Nephron progenitor cell (in vitro differentiated cells): ENCODE measurements at regions not wholly inside any gene's neighbourhood (a gene's known extent, or its start where the extent isn't known, plus 50 kb on each side); places are given as distances from the start of the nearest gene placed in this dataset.

ENCODE experiments used
- DNase-seq: peaks from one replicate; pipeline ENCODE4 v3.0.0; 2021
- H3K27ac Mint-ChIP-seq: 2 replicates; pipeline ENCODE4 v1.8.0; 2021; ENCODE audit warnings: mild to moderate bottlenecking, moderate library complexity, mixed read lengths
- H3K27me3 Mint-ChIP-seq: 2 replicates; pipeline ENCODE4 v1.8.0; 2021; ENCODE audit warnings: mild to moderate bottlenecking, low read depth, mixed read lengths; ENCODE audit not compliant: poor library complexity
- H3K36me3 Mint-ChIP-seq: 2 replicates; pipeline ENCODE4 v1.8.0; 2021; ENCODE audit warnings: low read depth, mixed read lengths
- H3K4me1 Mint-ChIP-seq: 2 replicates; pipeline ENCODE4 v1.8.0; 2021; ENCODE audit warnings: mixed read lengths
- H3K4me3 Mint-ChIP-seq: 2 replicates; pipeline ENCODE4 v1.8.0; 2021; ENCODE audit warnings: mild to moderate bottlenecking, moderate library complexity, mixed read lengths
- H3K9me3 Mint-ChIP-seq: 2 replicates; pipeline ENCODE4 v1.8.0; 2021; ENCODE audit warnings: mild to moderate bottlenecking, moderate library complexity, mixed read lengths
- TF ChIP-seq, protein P1 (sequence below): fragments of 200-600 bp; sonication (generic); IDR thresholded peaks from 2 replicates; pipeline ENCODE4 v1.5.0; 2021; ENCODE audit warnings: antibody characterized with exemption

DNA sequence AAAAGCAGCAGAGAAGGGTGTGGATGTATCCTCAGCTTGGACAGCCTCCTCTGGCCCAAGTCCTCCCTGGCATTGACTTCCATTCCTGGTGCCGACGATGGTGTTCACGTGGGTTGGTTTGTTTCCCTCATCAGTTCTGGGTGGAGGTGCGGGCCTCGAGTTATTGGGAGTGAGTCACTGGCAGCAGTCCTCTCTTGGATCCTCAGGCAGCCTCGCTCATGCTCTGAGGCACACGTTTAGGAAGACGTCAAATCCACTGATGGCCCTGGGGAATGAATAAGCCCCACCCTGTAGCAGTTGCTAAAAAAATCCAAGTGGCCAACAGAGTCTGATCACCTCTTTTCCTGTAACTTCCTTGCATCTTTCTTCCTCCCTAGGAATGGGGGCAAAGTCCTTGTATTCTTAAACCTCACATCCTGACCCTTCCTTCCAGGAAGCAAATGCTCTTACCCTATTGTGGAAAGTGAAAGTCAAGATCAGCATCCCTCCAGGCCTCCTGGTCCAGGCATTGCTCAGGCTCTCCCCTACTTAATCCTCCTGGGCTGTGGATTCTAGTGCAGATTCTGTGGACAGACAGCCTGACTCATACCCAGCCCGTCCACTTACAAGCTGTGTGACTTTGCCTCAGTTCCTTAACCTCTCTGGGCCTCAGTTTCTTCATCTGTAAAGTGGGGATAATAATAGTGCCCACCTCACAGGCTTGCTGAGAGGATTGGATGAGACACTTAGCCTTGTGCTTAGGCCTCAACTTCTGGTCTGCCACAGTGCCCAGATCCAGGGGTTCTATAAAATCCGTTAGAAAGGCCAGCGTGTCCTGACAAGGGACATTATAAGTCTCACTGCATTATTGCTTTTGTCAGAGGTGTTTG is 111.1 kb downstream of the TLR5 start:
- Mint-ChIP-seq H3K9me3 (peaks cover 3% of the 10 kb centered on the region), H3K27me3 (peaks cover 21% of the 10 kb centered on the region), H3K27ac (no peak overlapping the region), H3K4me1 (peaks cover 68% of the 10 kb centered on the region), H3K36me3 (no peaks in the 10 kb centered on the region), H3K4me3 (no peak overlapping the region)
- TF ChIP-seq, protein P1, sequence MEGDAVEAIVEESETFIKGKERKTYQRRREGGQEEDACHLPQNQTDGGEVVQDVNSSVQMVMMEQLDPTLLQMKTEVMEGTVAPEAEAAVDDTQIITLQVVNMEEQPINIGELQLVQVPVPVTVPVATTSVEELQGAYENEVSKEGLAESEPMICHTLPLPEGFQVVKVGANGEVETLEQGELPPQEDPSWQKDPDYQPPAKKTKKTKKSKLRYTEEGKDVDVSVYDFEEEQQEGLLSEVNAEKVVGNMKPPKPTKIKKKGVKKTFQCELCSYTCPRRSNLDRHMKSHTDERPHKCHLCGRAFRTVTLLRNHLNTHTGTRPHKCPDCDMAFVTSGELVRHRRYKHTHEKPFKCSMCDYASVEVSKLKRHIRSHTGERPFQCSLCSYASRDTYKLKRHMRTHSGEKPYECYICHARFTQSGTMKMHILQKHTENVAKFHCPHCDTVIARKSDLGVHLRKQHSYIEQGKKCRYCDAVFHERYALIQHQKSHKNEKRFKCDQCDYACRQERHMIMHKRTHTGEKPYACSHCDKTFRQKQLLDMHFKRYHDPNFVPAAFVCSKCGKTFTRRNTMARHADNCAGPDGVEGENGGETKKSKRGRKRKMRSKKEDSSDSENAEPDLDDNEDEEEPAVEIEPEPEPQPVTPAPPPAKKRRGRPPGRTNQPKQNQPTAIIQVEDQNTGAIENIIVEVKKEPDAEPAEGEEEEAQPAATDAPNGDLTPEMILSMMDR: no peak
- no peak for DNase-seq

DNA sequence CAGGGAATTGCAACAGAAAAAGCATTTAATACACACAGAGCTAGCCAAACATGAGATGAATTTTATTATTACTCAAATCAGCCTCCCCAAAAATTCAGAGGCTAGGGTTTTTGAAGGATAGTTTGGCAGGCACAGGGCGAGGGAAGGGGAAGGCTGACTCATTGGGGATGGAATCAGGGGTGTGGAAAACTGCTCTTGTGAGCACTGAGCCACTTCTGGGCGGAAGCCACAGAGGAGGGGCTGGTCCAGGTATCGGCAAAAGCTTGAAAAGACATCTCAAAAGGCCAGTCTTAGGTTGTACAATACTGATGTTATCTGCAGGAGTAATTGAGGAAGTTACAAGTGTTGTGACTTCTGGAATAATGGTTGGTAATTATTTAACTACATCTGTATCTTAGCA is 109.4 kb downstream of the TLR5 start:
- TF ChIP-seq, protein P1: no peak
- no peak for DNase-seq
- peaks cover 21% of the 10 kb centered on the region for H3K27me3 Mint-ChIP-seq
- H3K4me1 Mint-ChIP-seq: peaks cover 64% of the 10 kb centered on the region
- H3K36me3 Mint-ChIP-seq: no peaks in the 10 kb centered on the region
- H3K27ac Mint-ChIP-seq: no peak overlapping the region
- H3K9me3 Mint-ChIP-seq: peaks cover 3% of the 10 kb centered on the region
- no peak overlapping the region for H3K4me3 Mint-ChIP-seq

DNA sequence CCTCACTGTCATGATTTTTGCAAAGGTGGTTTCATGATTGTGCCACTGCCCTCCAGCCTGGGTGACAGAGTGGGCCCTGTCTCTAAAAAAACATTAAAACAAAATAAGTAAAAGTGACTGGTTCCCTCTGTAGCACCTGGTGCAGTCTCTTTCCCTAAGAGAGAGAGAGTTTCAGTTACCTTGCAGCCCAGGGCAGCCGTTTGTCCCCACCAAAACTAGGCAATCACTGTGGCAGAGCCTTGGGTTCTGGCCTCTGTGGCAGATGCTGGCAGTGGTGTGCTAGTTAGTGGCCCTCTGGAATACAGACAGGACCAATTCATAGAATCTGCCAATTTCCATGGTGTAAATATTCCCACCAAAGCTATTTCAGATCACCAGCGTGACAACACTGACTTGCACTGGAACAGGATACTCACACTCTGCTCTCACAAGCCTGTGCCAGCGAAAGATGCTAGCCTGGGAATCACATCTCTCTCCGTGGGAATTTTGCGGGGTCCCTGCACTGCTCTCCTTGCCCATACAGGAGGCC is 108.7 kb downstream of the TLR5 start:
- no peak overlapping the region for H3K27ac Mint-ChIP-seq
- H3K4me3 Mint-ChIP-seq: no peak overlapping the region
- peaks cover 57% of the 10 kb centered on the region for H3K4me1 Mint-ChIP-seq
- peaks cover 3% of the 10 kb centered on the region for H3K9me3 Mint-ChIP-seq
- no peak for DNase-seq
- peaks cover 17% of the 10 kb centered on the region for H3K27me3 Mint-ChIP-seq
- no peaks in the 10 kb centered on the region for H3K36me3 Mint-ChIP-seq
- TF ChIP-seq, protein P1: no peak

DNA sequence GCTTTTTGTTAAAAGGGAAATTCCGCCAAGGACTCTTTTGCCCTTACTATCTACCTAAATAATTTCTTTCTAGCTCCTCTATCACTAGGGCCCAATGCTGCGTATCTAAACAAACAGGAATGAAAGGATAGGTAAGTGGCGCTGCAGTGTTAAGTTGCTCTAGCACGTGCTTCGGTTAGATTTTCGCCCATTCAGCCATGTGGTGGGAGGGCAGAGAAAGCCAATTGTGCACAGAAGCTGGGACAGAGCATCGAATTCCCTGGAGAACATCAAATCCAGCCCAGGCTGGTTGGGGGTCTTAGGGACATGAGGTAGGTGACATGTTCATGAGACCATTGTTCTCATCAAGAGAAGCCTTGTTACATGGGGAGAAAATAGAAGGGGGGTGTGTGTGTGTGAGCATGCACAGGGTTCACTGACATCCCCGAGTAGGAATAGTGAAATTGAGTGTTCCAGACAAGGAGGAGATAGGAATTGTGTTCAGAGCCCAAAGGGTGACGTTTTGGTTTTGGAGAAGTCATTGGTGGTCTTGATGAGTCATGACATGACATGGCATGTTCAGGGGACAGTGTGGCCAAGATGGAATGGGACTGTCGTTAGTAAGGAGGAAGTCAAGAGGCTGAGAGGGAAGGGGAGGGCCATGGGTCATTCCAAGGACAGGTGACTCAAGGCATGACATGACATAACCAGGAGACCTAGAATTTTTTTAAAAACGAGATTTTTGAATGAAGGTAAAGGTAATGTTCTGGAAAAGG is 107.1 kb downstream of the TLR5 start:
- Mint-ChIP-seq H3K4me1 (peaks cover 49% of the 10 kb centered on the region), H3K27me3 (peaks cover 9% of the 10 kb centered on the region), H3K9me3 (peaks cover 3% of the 10 kb centered on the region), H3K27ac (no peak overlapping the region), H3K36me3 (no peaks in the 10 kb centered on the region), H3K4me3 (no peak overlapping the region)
- TF ChIP-seq, protein P1: no peak
- no peak for DNase-seq

DNA sequence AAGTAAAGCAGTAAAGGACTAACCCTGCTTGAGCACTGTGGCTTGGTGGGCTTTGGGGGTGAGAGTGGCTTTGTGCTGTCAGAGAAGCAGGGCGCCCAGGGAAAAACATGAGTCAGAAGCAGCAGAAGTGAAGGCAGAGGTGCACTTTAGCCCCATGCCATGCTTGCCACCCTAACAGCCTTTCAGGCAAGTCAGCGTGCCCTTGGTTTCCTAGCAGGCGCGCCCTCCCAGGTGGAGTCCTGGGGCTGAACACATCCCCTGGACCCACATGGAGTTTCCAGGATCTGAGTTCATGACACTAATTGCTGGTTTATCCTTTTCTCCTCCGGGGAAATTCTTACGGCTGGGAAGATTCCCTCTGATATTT is 106.6 kb downstream of the TLR5 start:
- H3K36me3 Mint-ChIP-seq: no peaks in the 10 kb centered on the region
- H3K27me3 Mint-ChIP-seq: peaks cover 9% of the 10 kb centered on the region
- peaks cover 49% of the 10 kb centered on the region for H3K4me1 Mint-ChIP-seq
- H3K27ac Mint-ChIP-seq: no peak overlapping the region
- H3K4me3 Mint-ChIP-seq: no peak overlapping the region
- TF ChIP-seq, protein P1: no peak
- no peak for DNase-seq
- H3K9me3 Mint-ChIP-seq: peaks cover 3% of the 10 kb centered on the region
